Panc1 (cell line): ENCODE measurements at regions not wholly inside any gene's neighbourhood (a gene's known extent, or its start where the extent isn't known, plus 50 kb on each side); places are given as distances from the start of the nearest gene placed in this dataset.

ENCODE experiments used
- ATAC-seq: fragments of 200-7000 bp; cut with Tn5 transposase; 2 replicates; pipeline ENCODE4 v1.9.1; 2020; ENCODE audit warnings: mild to moderate bottlenecking, moderate library complexity
- BruUV-seq: library from RNA; stranded (reverse); fragments of 400-500 nt; replicated peaks from 2 replicates; lab custom pipeline; 2021; lab: Mats Ljungman, UMichigan
- CTCF ChIA-PET: fragments of 300-600 bp; sonication (Branson Sonifier 250); formaldehyde crosslinking; loops from one replicate; lab custom pipeline; 2022; ENCODE audit warnings: antibody characterized with exemption; lab: Charles Lee
- POLR2A ChIA-PET: fragments of 300-600 bp; sonication (Branson Sonifier 250); formaldehyde crosslinking; loops from one replicate; lab custom pipeline; 2022; ENCODE audit warnings: antibody characterized with exemption; lab: Charles Lee
- DNase-seq: peaks from one replicate; pipeline ENCODE4 v3.0.0-alpha.2; 2010; ENCODE audit warnings: low read depth, low spot score
- H3K27ac ChIP-seq: 2 replicates; pipeline ENCODE4 v1.5.1; 2011; ENCODE audit warnings: mild to moderate bottlenecking, low read length, inconsistent platforms
- H3K27me3 ChIP-seq: fragments of 200-500 bp; sonication (Bioruptor generic); 2 replicates; pipeline ENCODE4 v1.6.0; 2014; ENCODE audit warnings: low read length, inconsistent platforms; ENCODE audit not compliant: control insufficient read depth, insufficient read depth
- H3K36me3 ChIP-seq: fragments of 200-500 bp; sonication (Bioruptor generic); 2 replicates; pipeline ENCODE4 v1.5.1; 2014; ENCODE audit warnings: inconsistent platforms, mild to moderate bottlenecking, low read length, moderate library complexity; ENCODE audit not compliant: control insufficient read depth, insufficient read depth
- H3K4me1 ChIP-seq: 2 replicates; pipeline ENCODE4 v1.5.1; 2011; ENCODE audit warnings: inconsistent platforms, mild to moderate bottlenecking, low read length, moderate library complexity; ENCODE audit not compliant: control insufficient read depth, insufficient read depth
- H3K4me3 ChIP-seq, 2 experiments: 2 replicates each; pipeline ENCODE4 v1.5.1; 2011 to 2012; ENCODE audit warnings: low read depth in 2 of 2, low read length in 2 of 2, mild to moderate bottlenecking in 2 of 2, inconsistent platforms in 1 of 2, moderate library complexity in 1 of 2
- H3K9me3 ChIP-seq: fragments of 200-500 bp; sonication (Bioruptor generic); 2 replicates; pipeline ENCODE4 v1.5.1; 2014; ENCODE audit warnings: low read depth, mild to moderate bottlenecking, inconsistent platforms, low read length, moderate library complexity; ENCODE audit not compliant: control insufficient read depth, insufficient read depth
- POLR2AphosphoS5 ChIP-seq: IDR thresholded peaks from 2 replicates; pipeline ENCODE4 v1.6.1; 2012; ENCODE audit warnings: mild to moderate bottlenecking, low read depth, low read length, moderate library complexity
- SIN3A ChIP-seq: IDR thresholded peaks from 2 replicates; pipeline ENCODE4 v1.6.1; 2012; ENCODE audit warnings: low read depth, mild to moderate bottlenecking, low read length, moderate library complexity, borderline replicate concordance; ENCODE audit not compliant: insufficient read depth
- TCF7L2 ChIP-seq: IDR thresholded peaks from 2 replicates; pipeline ENCODE4 v1.6.1; 2011; ENCODE audit warnings: mild to moderate bottlenecking, low read depth, low read length, inconsistent platforms
- in situ Hi-C: cut with HindIII; loops from 2 replicates; pipeline ENCODE4 v1.10.0; 2016; ENCODE audit warnings: low sequenced_read_pairs, low pct_unique_long_range_greater_than_20kb
- intact Hi-C: fragments of 100-400 bp; cut with micrococcal nuclease; formaldehyde crosslinking; loops from one replicate; pipeline ENCODE4 v1.10.0; 2022; ENCODE audit not compliant: unreplicated experiment
- TF ChIP-seq, protein P1 (sequence below): fragments of 450-650 bp; IDR thresholded peaks from 2 replicates; pipeline ENCODE4 v1.5.1; 2017; ENCODE audit warnings: mild to moderate bottlenecking
- TF ChIP-seq, protein P2 (sequence below), 2 experiments: IDR thresholded peaks; 2 replicates each; pipeline ENCODE4 v1.6.1; 2011 to 2012; ENCODE audit warnings: low read depth in 2 of 2, control low read depth in 1 of 2, low read length in 1 of 2, mild to moderate bottlenecking in 1 of 2, moderate library complexity in 1 of 2; ENCODE audit not compliant: insufficient read depth in 1 of 2

DNA sequence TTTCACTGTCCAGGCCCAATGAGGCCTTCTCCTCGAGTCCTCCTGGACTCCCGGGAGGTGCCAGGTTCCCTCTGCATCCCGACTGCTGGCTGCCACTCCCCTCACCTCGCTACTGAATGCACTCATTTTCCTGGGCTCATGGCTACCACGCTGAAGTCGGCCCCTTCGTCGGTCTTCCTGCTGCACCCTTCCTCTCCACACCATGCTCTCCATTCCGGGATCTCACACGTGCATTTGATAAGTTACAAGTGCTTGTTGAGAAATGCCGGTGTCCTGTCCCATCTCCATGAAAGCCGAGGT lies 334.7 kb upstream of the MYT1L start:
- ChIA-PET POLR2A (no interaction called here), CTCF (no interaction called here)
- no peaks in the 10 kb centered on the region for H3K9me3 ChIP-seq
- peaks cover 12% of the 10 kb centered on the region for H3K4me1 ChIP-seq
- no peak overlapping the region for H3K4me3 ChIP-seq
- no peaks in the 10 kb centered on the region for H3K36me3 ChIP-seq
- intact Hi-C loops (no loop called here), in situ Hi-C loops (no loop called here)
- no peak overlapping the region for H3K27ac ChIP-seq
- DNase-seq (no peak), ATAC-seq (no peak)
- TF ChIP-seq TCF7L2 (no peak), SIN3A (no peak), POLR2AphosphoS5 (no peak)
- TF ChIP-seq, protein P1, sequence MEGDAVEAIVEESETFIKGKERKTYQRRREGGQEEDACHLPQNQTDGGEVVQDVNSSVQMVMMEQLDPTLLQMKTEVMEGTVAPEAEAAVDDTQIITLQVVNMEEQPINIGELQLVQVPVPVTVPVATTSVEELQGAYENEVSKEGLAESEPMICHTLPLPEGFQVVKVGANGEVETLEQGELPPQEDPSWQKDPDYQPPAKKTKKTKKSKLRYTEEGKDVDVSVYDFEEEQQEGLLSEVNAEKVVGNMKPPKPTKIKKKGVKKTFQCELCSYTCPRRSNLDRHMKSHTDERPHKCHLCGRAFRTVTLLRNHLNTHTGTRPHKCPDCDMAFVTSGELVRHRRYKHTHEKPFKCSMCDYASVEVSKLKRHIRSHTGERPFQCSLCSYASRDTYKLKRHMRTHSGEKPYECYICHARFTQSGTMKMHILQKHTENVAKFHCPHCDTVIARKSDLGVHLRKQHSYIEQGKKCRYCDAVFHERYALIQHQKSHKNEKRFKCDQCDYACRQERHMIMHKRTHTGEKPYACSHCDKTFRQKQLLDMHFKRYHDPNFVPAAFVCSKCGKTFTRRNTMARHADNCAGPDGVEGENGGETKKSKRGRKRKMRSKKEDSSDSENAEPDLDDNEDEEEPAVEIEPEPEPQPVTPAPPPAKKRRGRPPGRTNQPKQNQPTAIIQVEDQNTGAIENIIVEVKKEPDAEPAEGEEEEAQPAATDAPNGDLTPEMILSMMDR, result no peak
- TF ChIP-seq, protein P2, sequence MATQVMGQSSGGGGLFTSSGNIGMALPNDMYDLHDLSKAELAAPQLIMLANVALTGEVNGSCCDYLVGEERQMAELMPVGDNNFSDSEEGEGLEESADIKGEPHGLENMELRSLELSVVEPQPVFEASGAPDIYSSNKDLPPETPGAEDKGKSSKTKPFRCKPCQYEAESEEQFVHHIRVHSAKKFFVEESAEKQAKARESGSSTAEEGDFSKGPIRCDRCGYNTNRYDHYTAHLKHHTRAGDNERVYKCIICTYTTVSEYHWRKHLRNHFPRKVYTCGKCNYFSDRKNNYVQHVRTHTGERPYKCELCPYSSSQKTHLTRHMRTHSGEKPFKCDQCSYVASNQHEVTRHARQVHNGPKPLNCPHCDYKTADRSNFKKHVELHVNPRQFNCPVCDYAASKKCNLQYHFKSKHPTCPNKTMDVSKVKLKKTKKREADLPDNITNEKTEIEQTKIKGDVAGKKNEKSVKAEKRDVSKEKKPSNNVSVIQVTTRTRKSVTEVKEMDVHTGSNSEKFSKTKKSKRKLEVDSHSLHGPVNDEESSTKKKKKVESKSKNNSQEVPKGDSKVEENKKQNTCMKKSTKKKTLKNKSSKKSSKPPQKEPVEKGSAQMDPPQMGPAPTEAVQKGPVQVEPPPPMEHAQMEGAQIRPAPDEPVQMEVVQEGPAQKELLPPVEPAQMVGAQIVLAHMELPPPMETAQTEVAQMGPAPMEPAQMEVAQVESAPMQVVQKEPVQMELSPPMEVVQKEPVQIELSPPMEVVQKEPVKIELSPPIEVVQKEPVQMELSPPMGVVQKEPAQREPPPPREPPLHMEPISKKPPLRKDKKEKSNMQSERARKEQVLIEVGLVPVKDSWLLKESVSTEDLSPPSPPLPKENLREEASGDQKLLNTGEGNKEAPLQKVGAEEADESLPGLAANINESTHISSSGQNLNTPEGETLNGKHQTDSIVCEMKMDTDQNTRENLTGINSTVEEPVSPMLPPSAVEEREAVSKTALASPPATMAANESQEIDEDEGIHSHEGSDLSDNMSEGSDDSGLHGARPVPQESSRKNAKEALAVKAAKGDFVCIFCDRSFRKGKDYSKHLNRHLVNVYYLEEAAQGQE (IDR thresholded peaks at IDR 0.05; ENCODE audit: insufficient read depth in 1 of 2, low read depth in 2 of 2, low read length in 1 of 2), result no peak
- BruUV-seq, result no TSS peak
- no peaks in the 10 kb centered on the region for H3K27me3 ChIP-seq

- ChIA-PET POLR2A (no interaction called here), CTCF (no interaction called here)
- in situ Hi-C loops, result no loop called here
- H3K9me3 ChIP-seq, result no peaks in the 10 kb centered on the region
- no peak overlapping the region for H3K27ac ChIP-seq
- H3K4me3 ChIP-seq, result no peak overlapping the region
- H3K27me3 ChIP-seq, result no peaks in the 10 kb centered on the region
- TF ChIP-seq POLR2AphosphoS5, result no peak
- TF ChIP-seq TCF7L2, result no peak
- TF ChIP-seq SIN3A, result no peak
- TF ChIP-seq, protein P2 (IDR thresholded peaks at IDR 0.05; ENCODE audit: insufficient read depth in 1 of 2, low read depth in 2 of 2, low read length in 1 of 2), result no peak
- TF ChIP-seq, protein P1, result no peak
- intact Hi-C loops, result no loop called here
- H3K36me3 ChIP-seq, result no peaks in the 10 kb centered on the region
- H3K4me1 ChIP-seq, result peaks cover 12% of the 10 kb centered on the region
- DNase-seq (peak; percentile 48), ATAC-seq (peak; percentile 79)
- no TSS peak for BruUV-seq
Observed at GRCh38 chr2:2664989-2665833, 334.1 kb upstream of the MYT1L start.
